GM12891 (cell line): ENCODE measurements at regions not wholly inside any gene's neighbourhood (a gene's known extent, or its start where the extent isn't known, plus 50 kb on each side); places are given as distances from the start of the nearest gene placed in this dataset.

Experiments
- DNase-seq: peaks from one replicate; pipeline ENCODE4 v3.0.0; 2011; ENCODE audit warnings: low spot score; ENCODE audit not compliant: insufficient read length
- FAIRE-seq: peaks from 2 replicates; lab custom pipeline; 2011; peaks lifted over from hg19 to GRCh38; lab: Jason Lieb, UNC
- PAX5 ChIP-seq: IDR thresholded peaks from 2 replicates; pipeline ENCODE4 v1.6.1; 2011; ENCODE audit warnings: low read length, moderate library complexity, mild to moderate bottlenecking; ENCODE audit not compliant: insufficient read depth, severe bottlenecking
- POLR2A ChIP-seq: IDR thresholded peaks from 2 replicates; pipeline ENCODE4 v1.6.1; 2011; ENCODE audit warnings: low read depth, low read length, control low read depth
- POLR2AphosphoS5 ChIP-seq: IDR thresholded peaks from 2 replicates; pipeline ENCODE4 v1.6.1; 2011; ENCODE audit warnings: low read depth, low read length, control low read depth
- POU2F2 ChIP-seq: IDR thresholded peaks from 2 replicates; pipeline ENCODE4 v1.6.1; 2011; ENCODE audit warnings: low read depth, mild to moderate bottlenecking, control low read depth, low read length, moderate library complexity
- SPI1 ChIP-seq: IDR thresholded peaks from 2 replicates; pipeline ENCODE4 v1.6.1; 2011; ENCODE audit warnings: low read depth, low read length, control low read depth
- TAF1 ChIP-seq: IDR thresholded peaks from 2 replicates; pipeline ENCODE4 v1.6.1; 2011; ENCODE audit warnings: low read depth, low read length, control low read depth

GRCh38 chr14:104370256-104370870 lies 209.2 kb upstream of the C14orf180 start:
- no peak for FAIRE-seq
- TF ChIP-seq TAF1 (no peak), POLR2A (no peak), PAX5 (no peak), POU2F2 (no peak), POLR2AphosphoS5 (no peak), SPI1 (no peak)
- no peak for DNase-seq

GRCh38 chr14:104371031-104371430 lies 208.5 kb upstream of the C14orf180 start:
- no peak for TF ChIP-seq SPI1
- no peak for TF ChIP-seq POU2F2
- no peak for TF ChIP-seq PAX5
- no peak for TF ChIP-seq POLR2AphosphoS5
- no peak for TF ChIP-seq TAF1
- TF ChIP-seq POLR2A = no peak
- FAIRE-seq (no peak), DNase-seq (no peak)

GRCh38 chr14:104371917-104372316 lies 207.6 kb upstream of the C14orf180 start:
- TF ChIP-seq POLR2AphosphoS5 (no peak), POLR2A (no peak), SPI1 (no peak), POU2F2 (no peak), TAF1 (no peak), PAX5 (no peak)
- FAIRE-seq (no peak), DNase-seq (no peak)

- DNase-seq (no peak), FAIRE-seq (no peak)
- TF ChIP-seq TAF1 (no peak), POU2F2 (no peak), SPI1 (no peak), POLR2A (no peak), POLR2AphosphoS5 (no peak), PAX5 (no peak)
Measured at GRCh38 chr14:104372390-104373054, 207.0 kb upstream of the C14orf180 start.

- FAIRE-seq (no peak), DNase-seq (no peak)
- TF ChIP-seq PAX5 = no peak
- TF ChIP-seq POU2F2 = no peak
- no peak for TF ChIP-seq SPI1
- no peak for TF ChIP-seq POLR2A
- TF ChIP-seq POLR2AphosphoS5 = no peak
Measured at GRCh38 chr14:104373055-104373854, 206.3 kb upstream of the C14orf180 start.

GRCh38 chr14:104373855-104374717 lies 205.5 kb upstream of the C14orf180 start:
- FAIRE-seq = no peak
- TF ChIP-seq POLR2AphosphoS5 (no peak), POU2F2 (no peak), POLR2A (no peak)
- DNase-seq = no peak

GRCh38 chr14:104374718-104375080 lies 204.9 kb upstream of the C14orf180 start:
- no peak for FAIRE-seq
- DNase-seq = no peak
- TF ChIP-seq POLR2A (no peak), POU2F2 (no peak)

GRCh38 chr14:104375551-104376201 lies 203.9 kb upstream of the C14orf180 start:
- DNase-seq = no peak
- FAIRE-seq = no peak
- TF ChIP-seq PAX5 (no peak), POLR2A (no peak), POU2F2 (no peak), POLR2AphosphoS5 (no peak), SPI1 (no peak), TAF1 (no peak)
